ENCODE measurements at regions not wholly inside any gene's neighbourhood (a gene's known extent, or its start where the extent isn't known, plus 50 kb on each side); places are given as distances from the start of the nearest gene placed in this dataset.

DNA sequence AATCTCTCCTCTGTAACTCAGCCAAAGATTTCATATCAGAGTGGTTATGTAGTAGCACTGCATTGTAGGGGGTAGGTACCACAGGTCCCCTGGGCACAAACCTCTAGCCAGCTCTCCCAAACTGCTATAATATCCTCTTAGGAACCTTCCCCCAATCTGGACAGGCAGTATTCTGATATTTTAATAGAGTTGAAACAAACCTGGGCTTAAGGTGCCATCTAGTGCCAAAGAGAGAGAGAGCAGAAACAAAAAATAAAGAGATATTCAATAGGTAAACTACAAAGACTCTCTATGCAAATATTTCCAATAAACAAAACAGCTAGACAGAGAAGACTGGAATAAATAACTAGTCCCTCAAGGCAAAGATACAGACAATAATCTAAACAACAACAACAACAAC is 1070.0 kb downstream of the CDH11 start:
- H3K27me3 ChIP-seq (ENCODE audit: control insufficient read depth, insufficient read depth, low read length), result no peaks in the 10 kb centered on the region
- peaks cover 2% of the 10 kb centered on the region for H3K9me3 ChIP-seq (ENCODE audit: control insufficient read depth, low read depth, low read length)
- no peak overlapping the region for H3K27ac ChIP-seq (ENCODE audit: low read length)
- no peaks in the 10 kb centered on the region for H3K36me3 ChIP-seq (ENCODE audit: control insufficient read depth, low read depth, low read length)
- H3K4me1 ChIP-seq (ENCODE audit: control insufficient read depth, low read depth, low read length), result no peaks in the 10 kb centered on the region
- H3K4me3 ChIP-seq (ENCODE audit: low read length), result no peak overlapping the region
- no peak overlapping the region for H3K9ac ChIP-seq (ENCODE audit: low read length)

DNA sequence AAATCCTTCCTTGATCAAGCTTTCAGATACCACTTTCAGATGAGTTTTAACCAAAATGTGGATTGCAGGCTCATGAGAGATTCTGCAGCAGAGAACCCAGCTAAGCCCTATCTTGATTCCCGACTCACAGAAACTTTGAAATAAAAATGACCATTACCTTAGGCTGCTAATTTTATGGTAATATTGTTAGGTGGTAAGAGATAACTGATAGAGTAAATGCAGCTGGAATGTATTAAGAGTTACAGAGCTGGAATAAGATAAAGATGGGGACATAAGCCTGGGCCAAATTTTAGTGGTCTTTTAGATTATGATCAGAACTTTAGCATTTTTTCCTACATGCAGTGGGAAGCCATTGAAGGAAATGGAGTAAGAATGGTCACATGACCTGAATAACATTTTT is 1074.0 kb downstream of the CDH11 start:
- no peaks in the 10 kb centered on the region for H3K27me3 ChIP-seq (ENCODE audit: control insufficient read depth, insufficient read depth, low read length)
- H3K9ac ChIP-seq (ENCODE audit: low read length), result no peak overlapping the region
- H3K4me3 ChIP-seq (ENCODE audit: low read length), result no peak overlapping the region
- H3K9me3 ChIP-seq (ENCODE audit: control insufficient read depth, low read depth, low read length), result peaks cover 2% of the 10 kb centered on the region
- no peaks in the 10 kb centered on the region for H3K4me1 ChIP-seq (ENCODE audit: control insufficient read depth, low read depth, low read length)
- no peak overlapping the region for H3K27ac ChIP-seq (ENCODE audit: low read length)
- no peaks in the 10 kb centered on the region for H3K36me3 ChIP-seq (ENCODE audit: control insufficient read depth, low read depth, low read length)

DNA sequence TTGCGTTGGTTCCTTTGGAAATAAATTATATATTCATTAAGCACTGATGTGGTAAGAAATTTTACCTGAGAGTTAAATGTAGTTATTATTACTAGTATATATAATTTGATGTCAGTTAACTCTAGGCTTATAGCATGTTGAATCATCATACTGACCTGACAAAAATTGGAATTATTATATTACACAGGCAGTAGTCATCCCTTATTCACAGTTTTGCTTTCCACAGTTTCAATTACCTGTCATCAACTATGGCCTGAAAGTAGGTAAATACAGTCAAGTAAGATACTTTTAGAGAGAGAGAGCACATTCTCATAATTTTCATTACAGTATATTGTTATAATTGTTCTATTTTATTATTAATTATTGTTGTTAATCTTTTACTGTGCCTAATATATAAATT is 1074.7 kb downstream of the CDH11 start:
- Histone ChIP-seq H3K9me3 (ENCODE audit: control insufficient read depth, low read depth, low read length) (no peaks in the 10 kb centered on the region), H3K36me3 (ENCODE audit: control insufficient read depth, low read depth, low read length) (no peaks in the 10 kb centered on the region), H3K4me1 (ENCODE audit: control insufficient read depth, low read depth, low read length) (no peaks in the 10 kb centered on the region), H3K9ac (ENCODE audit: low read length) (no peak overlapping the region), H3K27me3 (ENCODE audit: control insufficient read depth, insufficient read depth, low read length) (no peaks in the 10 kb centered on the region), H3K4me3 (ENCODE audit: low read length) (no peak overlapping the region), H3K27ac (ENCODE audit: low read length) (no peak overlapping the region)

DNA sequence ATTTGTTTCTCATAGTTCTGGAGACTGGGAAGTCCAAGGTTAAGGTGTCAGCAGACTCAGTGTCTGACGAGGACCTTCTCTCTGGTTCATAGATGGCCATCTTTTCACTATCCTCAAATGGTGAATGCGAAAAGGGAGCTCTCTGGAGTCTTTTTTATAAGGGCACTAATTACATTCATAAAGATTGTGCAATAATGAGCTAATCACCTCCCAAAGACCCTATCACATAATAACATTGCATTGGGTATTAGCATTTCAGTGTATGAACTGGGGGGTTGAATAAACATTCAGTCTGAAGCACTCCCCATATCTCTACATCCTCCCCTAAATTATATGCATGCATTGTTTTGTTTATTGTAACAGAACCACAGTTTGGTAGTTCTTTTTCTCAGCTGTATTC is 1086.5 kb downstream of the CDH11 start:
- no peaks in the 10 kb centered on the region for H3K27me3 ChIP-seq (ENCODE audit: control insufficient read depth, insufficient read depth, low read length)

DNA sequence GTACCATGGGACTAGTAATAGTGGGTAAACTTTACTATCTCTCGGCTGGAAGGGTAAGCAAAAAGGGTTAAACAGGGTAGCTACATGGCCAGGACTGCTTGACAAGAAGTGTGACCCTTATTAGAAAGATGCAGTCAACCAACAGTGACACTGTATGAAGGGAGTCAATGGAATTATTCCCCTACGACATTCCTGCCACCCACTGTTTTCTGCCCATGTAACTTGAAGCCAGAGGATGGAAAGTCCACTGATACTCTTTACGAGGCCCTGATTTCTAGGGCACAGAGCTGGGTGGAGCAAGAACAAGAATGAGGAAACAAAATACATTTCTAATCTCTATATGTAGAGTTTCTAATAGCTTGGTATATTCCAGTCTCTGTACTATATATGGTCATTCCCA is 1102.5 kb downstream of the CDH11 start:
- no peak overlapping the region for H3K4me3 ChIP-seq (ENCODE audit: low read length)
- no peaks in the 10 kb centered on the region for H3K36me3 ChIP-seq (ENCODE audit: control insufficient read depth, low read depth, low read length)
- no peak overlapping the region for H3K27ac ChIP-seq (ENCODE audit: low read length)
- H3K9me3 ChIP-seq (ENCODE audit: control insufficient read depth, low read depth, low read length), result no peaks in the 10 kb centered on the region
- no peak overlapping the region for H3K9ac ChIP-seq (ENCODE audit: low read length)
- H3K4me1 ChIP-seq (ENCODE audit: control insufficient read depth, low read depth, low read length), result no peaks in the 10 kb centered on the region
- H3K27me3 ChIP-seq (ENCODE audit: control insufficient read depth, insufficient read depth, low read length), result no peaks in the 10 kb centered on the region

More for the DNA sequence above, 1086.5 kb downstream of the CDH11 start:
- Histone ChIP-seq H3K36me3 (ENCODE audit: control insufficient read depth, low read depth, low read length) (no peaks in the 10 kb centered on the region), H3K9ac (ENCODE audit: low read length) (no peak overlapping the region), H3K9me3 (ENCODE audit: control insufficient read depth, low read depth, low read length) (no peaks in the 10 kb centered on the region), H3K4me1 (ENCODE audit: control insufficient read depth, low read depth, low read length) (no peaks in the 10 kb centered on the region), H3K4me3 (ENCODE audit: low read length) (no peak overlapping the region), H3K27ac (ENCODE audit: low read length) (no peak overlapping the region)

DNA sequence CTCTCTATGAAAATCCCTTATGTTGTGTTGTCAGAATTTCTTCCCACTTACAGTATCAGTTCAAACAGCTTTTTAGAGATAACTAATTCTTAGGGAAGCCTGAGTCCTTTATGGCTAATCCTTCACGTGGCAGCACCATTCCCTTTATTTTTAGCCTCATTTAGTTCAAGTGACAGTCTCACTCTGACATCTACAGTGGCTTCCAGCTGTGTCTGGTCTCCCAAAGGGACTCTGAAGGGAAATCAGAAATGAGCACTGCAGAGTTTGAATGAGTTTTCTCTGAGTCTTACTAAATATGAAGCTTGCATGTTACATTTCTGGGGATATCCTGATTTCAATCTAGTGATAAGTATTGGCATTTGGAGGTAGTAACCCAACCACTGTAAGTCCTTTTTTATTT is 1104.1 kb downstream of the CDH11 start:
- no peaks in the 10 kb centered on the region for H3K36me3 ChIP-seq (ENCODE audit: control insufficient read depth, low read depth, low read length)
- no peak overlapping the region for H3K27ac ChIP-seq (ENCODE audit: low read length)
- H3K4me3 ChIP-seq (ENCODE audit: low read length), result no peak overlapping the region
- no peak overlapping the region for H3K9ac ChIP-seq (ENCODE audit: low read length)
- no peaks in the 10 kb centered on the region for H3K4me1 ChIP-seq (ENCODE audit: control insufficient read depth, low read depth, low read length)
- no peaks in the 10 kb centered on the region for H3K27me3 ChIP-seq (ENCODE audit: control insufficient read depth, insufficient read depth, low read length)
- no peaks in the 10 kb centered on the region for H3K9me3 ChIP-seq (ENCODE audit: control insufficient read depth, low read depth, low read length)

DNA sequence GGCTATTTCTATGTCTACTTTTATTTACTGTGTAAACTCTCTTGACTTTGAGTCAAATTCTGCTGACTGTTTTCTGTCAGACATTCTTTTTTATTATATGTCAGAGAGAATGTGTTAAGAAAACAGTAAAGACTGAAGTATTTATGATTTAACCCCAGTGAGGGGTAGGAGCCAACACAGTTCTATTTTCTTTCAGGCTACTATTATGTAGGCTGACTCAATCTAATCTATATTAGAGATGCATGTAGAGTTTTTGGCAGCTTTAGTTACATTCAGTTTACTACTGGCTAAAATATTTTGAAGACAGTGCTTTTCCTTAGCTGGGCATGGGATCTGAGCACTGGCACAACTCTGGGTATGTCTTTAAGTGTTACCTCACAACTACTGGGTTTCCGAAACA is 1108.0 kb downstream of the CDH11 start:
- H3K27ac ChIP-seq (ENCODE audit: low read length), result no peak overlapping the region
- no peaks in the 10 kb centered on the region for H3K4me1 ChIP-seq (ENCODE audit: control insufficient read depth, low read depth, low read length)

DNA sequence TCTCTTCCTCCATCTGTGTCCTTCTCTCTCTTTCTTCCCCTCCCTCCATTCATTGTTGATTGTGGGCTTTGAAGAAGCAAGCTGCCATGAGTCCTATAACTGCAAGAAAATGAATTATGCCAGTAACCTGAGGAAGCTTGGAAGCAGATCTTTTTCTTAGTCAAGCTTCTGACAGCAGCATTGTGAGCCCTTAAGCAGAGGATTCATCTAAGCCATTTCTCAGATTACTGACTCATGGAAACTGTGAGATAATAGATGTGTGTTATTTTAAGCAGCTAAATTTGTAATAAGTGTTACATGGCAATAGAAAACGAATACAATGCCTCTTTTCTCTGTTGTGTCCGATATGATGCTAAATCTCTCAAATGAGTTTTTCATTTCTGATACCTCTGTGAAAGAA is 1109.7 kb downstream of the CDH11 start:
- Histone ChIP-seq H3K36me3 (ENCODE audit: control insufficient read depth, low read depth, low read length) (no peaks in the 10 kb centered on the region), H3K9ac (ENCODE audit: low read length) (no peak overlapping the region), H3K4me3 (ENCODE audit: low read length) (no peak overlapping the region), H3K4me1 (ENCODE audit: control insufficient read depth, low read depth, low read length) (no peaks in the 10 kb centered on the region), H3K27me3 (ENCODE audit: control insufficient read depth, insufficient read depth, low read length) (no peaks in the 10 kb centered on the region), H3K9me3 (ENCODE audit: control insufficient read depth, low read depth, low read length) (no peaks in the 10 kb centered on the region), H3K27ac (ENCODE audit: low read length) (no peak overlapping the region)

More for the DNA sequence above, 1108.0 kb downstream of the CDH11 start:
- H3K4me3 ChIP-seq (ENCODE audit: low read length), result no peak overlapping the region
- H3K9ac ChIP-seq (ENCODE audit: low read length), result no peak overlapping the region
- no peaks in the 10 kb centered on the region for H3K36me3 ChIP-seq (ENCODE audit: control insufficient read depth, low read depth, low read length)
- no peaks in the 10 kb centered on the region for H3K9me3 ChIP-seq (ENCODE audit: control insufficient read depth, low read depth, low read length)
- no peaks in the 10 kb centered on the region for H3K27me3 ChIP-seq (ENCODE audit: control insufficient read depth, insufficient read depth, low read length)

DNA sequence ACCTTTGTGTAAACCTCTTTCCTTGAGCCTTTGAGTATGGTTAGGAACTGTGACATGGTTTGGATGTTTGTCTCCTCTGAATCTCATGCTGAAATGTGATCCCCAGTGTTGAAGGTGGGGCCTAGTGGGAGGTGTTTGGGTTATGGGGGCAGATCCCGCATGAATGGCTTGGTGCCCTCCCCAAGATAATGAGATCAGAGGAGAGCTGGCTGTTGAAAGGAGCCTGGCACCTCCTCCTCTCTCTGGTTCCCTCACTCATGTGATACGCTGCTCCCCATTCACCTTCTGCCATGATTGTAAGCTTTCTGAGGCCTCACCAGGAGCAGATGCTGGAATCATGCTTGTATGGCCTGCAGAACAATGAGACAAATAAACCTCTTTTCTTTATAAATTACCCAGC is 1110.2 kb downstream of the CDH11 start:
- Histone ChIP-seq H3K27me3 (ENCODE audit: control insufficient read depth, insufficient read depth, low read length) (no peaks in the 10 kb centered on the region), H3K36me3 (ENCODE audit: control insufficient read depth, low read depth, low read length) (no peaks in the 10 kb centered on the region), H3K9ac (ENCODE audit: low read length) (no peak overlapping the region), H3K4me1 (ENCODE audit: control insufficient read depth, low read depth, low read length) (no peaks in the 10 kb centered on the region), H3K4me3 (ENCODE audit: low read length) (no peak overlapping the region), H3K27ac (ENCODE audit: low read length) (no peak overlapping the region), H3K9me3 (ENCODE audit: control insufficient read depth, low read depth, low read length) (no peaks in the 10 kb centered on the region)

DNA sequence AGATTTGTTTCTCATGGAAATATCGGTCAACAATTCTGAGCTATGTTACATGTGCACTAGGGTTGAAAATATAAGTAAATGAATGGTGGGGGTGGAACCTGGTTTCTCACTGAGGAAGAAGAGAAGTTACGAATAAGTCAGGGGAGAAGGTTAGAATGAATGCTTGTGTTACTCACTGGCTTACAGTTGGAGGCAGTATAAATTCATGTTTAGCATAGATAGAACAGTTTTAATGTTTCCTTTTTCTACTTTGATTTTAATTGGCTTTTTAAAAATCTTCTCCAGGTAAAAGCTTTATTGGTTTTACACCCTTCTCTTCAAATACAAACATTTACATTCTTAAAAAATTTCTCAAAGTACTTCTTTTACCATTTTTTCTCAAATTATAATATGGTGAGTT is 1113.7 kb downstream of the CDH11 start:
- H3K9me3 ChIP-seq (ENCODE audit: control insufficient read depth, low read depth, low read length), result no peaks in the 10 kb centered on the region
- H3K4me3 ChIP-seq (ENCODE audit: low read length), result no peak overlapping the region
- H3K4me1 ChIP-seq (ENCODE audit: control insufficient read depth, low read depth, low read length), result no peaks in the 10 kb centered on the region
- H3K27ac ChIP-seq (ENCODE audit: low read length), result no peak overlapping the region
- no peaks in the 10 kb centered on the region for H3K36me3 ChIP-seq (ENCODE audit: control insufficient read depth, low read depth, low read length)
- no peak overlapping the region for H3K9ac ChIP-seq (ENCODE audit: low read length)
- no peaks in the 10 kb centered on the region for H3K27me3 ChIP-seq (ENCODE audit: control insufficient read depth, insufficient read depth, low read length)

DNA sequence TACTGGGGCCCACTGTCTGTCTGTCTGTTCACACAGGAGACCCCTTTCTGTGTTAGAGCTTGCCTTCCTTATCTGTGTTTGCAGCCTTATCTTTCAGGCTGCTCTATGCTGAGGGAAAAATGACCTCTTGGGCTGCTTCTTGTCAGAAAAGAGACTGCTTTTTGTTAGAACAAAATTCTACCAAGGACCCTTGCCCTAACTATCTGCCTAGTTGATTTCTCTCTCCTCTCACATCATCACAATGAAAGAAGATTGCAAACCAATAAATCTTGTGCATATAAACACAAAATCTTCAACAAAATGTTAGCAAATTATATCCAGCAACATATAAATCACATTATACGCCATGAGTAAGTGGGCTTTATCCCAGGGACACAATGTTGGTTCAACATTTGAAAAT is 1117.7 kb downstream of the CDH11 start:
- no peaks in the 10 kb centered on the region for H3K27me3 ChIP-seq (ENCODE audit: control insufficient read depth, insufficient read depth, low read length)
- H3K4me3 ChIP-seq (ENCODE audit: low read length), result no peak overlapping the region
- H3K4me1 ChIP-seq (ENCODE audit: control insufficient read depth, low read depth, low read length), result no peaks in the 10 kb centered on the region
- H3K36me3 ChIP-seq (ENCODE audit: control insufficient read depth, low read depth, low read length), result no peaks in the 10 kb centered on the region
- no peak overlapping the region for H3K27ac ChIP-seq (ENCODE audit: low read length)
- H3K9ac ChIP-seq (ENCODE audit: low read length), result no peak overlapping the region
- no peaks in the 10 kb centered on the region for H3K9me3 ChIP-seq (ENCODE audit: control insufficient read depth, low read depth, low read length)

DNA sequence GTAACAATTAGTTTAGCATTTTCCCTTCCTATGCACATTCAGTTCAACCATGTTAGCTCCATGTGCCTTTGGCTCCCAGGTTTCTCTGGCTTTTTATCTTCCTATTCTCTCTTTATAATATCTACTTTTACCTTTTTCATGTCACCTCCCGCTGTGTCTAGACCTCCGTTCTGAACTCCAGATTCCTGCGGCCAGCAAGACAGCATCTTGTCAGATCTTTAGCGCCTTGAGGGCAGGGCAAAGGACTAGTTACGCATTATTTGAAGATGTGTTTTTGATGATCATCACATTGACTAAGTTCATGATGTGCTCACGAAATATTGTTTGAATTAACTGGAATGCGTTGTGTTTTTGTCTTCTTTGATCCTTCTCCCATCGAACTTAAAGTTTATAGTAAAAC is 1126.8 kb downstream of the CDH11 start:
- Histone ChIP-seq H3K27ac (ENCODE audit: low read length) (no peak overlapping the region), H3K27me3 (ENCODE audit: control insufficient read depth, insufficient read depth, low read length) (no peaks in the 10 kb centered on the region), H3K36me3 (ENCODE audit: control insufficient read depth, low read depth, low read length) (no peaks in the 10 kb centered on the region), H3K9ac (ENCODE audit: low read length) (no peak overlapping the region), H3K4me3 (ENCODE audit: low read length) (no peak overlapping the region), H3K9me3 (ENCODE audit: control insufficient read depth, low read depth, low read length) (no peaks in the 10 kb centered on the region), H3K4me1 (ENCODE audit: control insufficient read depth, low read depth, low read length) (no peaks in the 10 kb centered on the region)
